Prostate gland (tissue), 2 donors: ENCODE measurements at regions not wholly inside any gene's neighbourhood (a gene's known extent, or its start where the extent isn't known, plus 50 kb on each side); places are given as distances from the start of the nearest gene placed in this dataset.

Experiments used
- POLR2A ChIP-seq: fragments of 450-650 bp; IDR thresholded peaks from one replicate; pipeline ENCODE4 v1.6.1; 2016; ENCODE audit warnings: antibody characterized with exemption, mild to moderate bottlenecking
- TF ChIP-seq, protein P1 (sequence below), 4 experiments: fragments of 200-600 bp in 2 of 4; fragments of 450-650 bp in 2 of 4; sonication (generic) in 2 of 4; IDR thresholded peaks; 1 replicate in 3 of 4; 2 replicates in 1 of 4; pipeline ENCODE4 v1.5.1; 2016 to 2019; ENCODE audit warnings: antibody characterized with exemption in 4 of 4, mild to moderate bottlenecking in 2 of 4, moderate library complexity in 2 of 4

DNA sequence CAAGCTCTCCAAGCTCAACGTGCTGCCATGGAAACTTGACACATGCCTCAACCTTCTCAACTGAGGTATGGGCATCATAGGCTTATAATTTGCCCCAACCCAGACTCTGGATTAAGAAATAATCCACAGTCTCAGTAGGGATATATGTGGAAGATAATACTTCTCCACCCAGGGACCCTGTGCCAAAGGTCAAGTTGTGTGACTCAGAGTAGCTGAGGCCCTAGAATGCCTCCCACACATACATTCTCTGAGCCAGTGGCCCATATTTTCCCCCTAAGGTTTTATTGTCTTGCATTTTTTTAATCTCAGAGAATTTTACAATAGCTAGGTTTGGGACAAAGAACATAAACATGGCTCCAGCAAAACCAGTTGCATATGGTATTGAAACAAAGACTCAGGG is 283.1 kb downstream of the IDS start:
- TF ChIP-seq, protein P1, sequence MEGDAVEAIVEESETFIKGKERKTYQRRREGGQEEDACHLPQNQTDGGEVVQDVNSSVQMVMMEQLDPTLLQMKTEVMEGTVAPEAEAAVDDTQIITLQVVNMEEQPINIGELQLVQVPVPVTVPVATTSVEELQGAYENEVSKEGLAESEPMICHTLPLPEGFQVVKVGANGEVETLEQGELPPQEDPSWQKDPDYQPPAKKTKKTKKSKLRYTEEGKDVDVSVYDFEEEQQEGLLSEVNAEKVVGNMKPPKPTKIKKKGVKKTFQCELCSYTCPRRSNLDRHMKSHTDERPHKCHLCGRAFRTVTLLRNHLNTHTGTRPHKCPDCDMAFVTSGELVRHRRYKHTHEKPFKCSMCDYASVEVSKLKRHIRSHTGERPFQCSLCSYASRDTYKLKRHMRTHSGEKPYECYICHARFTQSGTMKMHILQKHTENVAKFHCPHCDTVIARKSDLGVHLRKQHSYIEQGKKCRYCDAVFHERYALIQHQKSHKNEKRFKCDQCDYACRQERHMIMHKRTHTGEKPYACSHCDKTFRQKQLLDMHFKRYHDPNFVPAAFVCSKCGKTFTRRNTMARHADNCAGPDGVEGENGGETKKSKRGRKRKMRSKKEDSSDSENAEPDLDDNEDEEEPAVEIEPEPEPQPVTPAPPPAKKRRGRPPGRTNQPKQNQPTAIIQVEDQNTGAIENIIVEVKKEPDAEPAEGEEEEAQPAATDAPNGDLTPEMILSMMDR (IDR thresholded peaks at IDR 0.05): no peak
- TF ChIP-seq POLR2A: no peak
